ENCODE measurements at regions not wholly inside any gene's neighbourhood (a gene's known extent, or its start where the extent isn't known, plus 50 kb on each side); places are given as distances from the start of the nearest gene placed in this dataset.

DNA sequence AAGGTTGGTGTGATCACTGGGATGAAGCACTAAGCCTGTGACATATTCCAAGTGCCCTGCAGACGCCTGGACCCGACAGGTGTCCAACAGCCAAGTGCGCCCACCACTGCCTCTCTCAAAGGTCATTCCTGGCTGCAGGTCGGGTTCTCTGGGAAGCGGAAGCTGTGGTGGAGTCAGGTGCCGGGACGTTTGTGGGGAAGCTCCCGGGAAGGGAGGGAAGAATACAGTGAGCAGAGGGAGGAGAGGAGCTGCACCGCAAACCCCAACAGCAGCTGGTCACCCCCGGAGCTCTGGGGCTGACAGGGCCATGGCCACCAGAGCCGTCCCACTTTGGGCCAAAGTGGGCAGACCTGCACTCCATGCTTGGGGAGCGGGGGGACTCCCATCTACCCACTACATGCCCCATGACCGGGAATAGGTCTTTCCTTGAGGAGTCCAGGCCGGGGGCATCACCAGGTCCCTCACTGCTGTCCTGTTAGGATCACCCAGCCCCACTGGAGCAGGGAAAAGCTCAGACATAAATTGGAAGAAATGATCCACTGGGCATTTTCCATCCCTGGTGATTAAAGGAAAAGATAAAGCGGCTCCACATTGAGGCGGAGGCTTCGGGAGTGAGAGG lies 84.5 kb upstream of the PPP2R2D start:
- Histone ChIP-seq H3K9me3 (ENCODE audit: low read length) (no peaks in the 10 kb centered on the region), H3K4me2 (ENCODE audit: low read depth, low read length) (no peak overlapping the region), H3K79me2 (ENCODE audit: insufficient read depth, low read length) (no peaks in the 10 kb centered on the region), H3K4me1 (ENCODE audit: insufficient read depth, low read length) (peaks cover 21% of the 10 kb centered on the region), H2AFZ (ENCODE audit: low read length) (no peak overlapping the region), H3K27me3 (ENCODE audit: control insufficient read depth in 1 of 2, insufficient read depth in 2 of 2, low read length in 2 of 2) (peaks cover 0 to 32% of the 10 kb centered on the region in 2 experiments; a peak in 4 of 5 replicates), H3K36me3 (replicated peaks in 1 of 2; ENCODE audit: control insufficient read depth in 1 of 2, insufficient read depth in 2 of 2, low read length in 2 of 2) (no peaks in the 10 kb centered on the region), H3K9ac (ENCODE audit: insufficient read depth, low read depth, low read length) (no peak overlapping the region), H3K27ac (ENCODE audit: extremely low read length, insufficient read depth, low read length) (no peak overlapping the region), H4K20me1 (ENCODE audit: insufficient read depth, low read length) (no peaks in the 10 kb centered on the region), H3K4me3 (replicated peaks in 1 of 3; ENCODE audit: insufficient read depth in 1 of 3, low read depth in 2 of 3, low read length in 3 of 3) (no peak overlapping the region)
- no peak for FAIRE-seq
- 9% methylated on average over 12 of the region's 17 CpGs for WGBS (ENCODE audit: low lambda C conversion rate)
- in situ Hi-C loops (cut with HindIII; ENCODE audit: extremely low pct_ligation_motif_present, low pct_unique_long_range_greater_than_20kb): no loop called here
- ChIA-PET POLR2A (no interaction called here), CTCF (ENCODE audit: low intra/inter-chr PET ratio, low total read pairs) (no interaction called here)
- intact Hi-C loops (cut with micrococcal nuclease; ENCODE audit: unreplicated experiment): no loop called here
- TF ChIP-seq SP4 (CRISPR knock-in tag; IDR thresholded peaks at IDR 0.05) (no peak), PRPF4 (IDR thresholded peaks at IDR 0.05; ENCODE audit: low read depth, low read length, poor library complexity, severe bottlenecking) (no peak), CCAR2 (optimal IDR thresholded peaks at IDR 0.05; ENCODE audit: low read depth, low read length) (no peak), RELA (CRISPR knock-in tag; IDR thresholded peaks at IDR 0.05) (no peak), ZNF10 (CRISPR knock-in tag; IDR thresholded peaks at IDR 0.05; ENCODE audit: borderline replicate concordance, low read depth) (no peak), ZNF550 (CRISPR knock-in tag; IDR thresholded peaks at IDR 0.05; ENCODE audit: borderline replicate concordance) (no peak), EED (CRISPR knock-in tag; IDR thresholded peaks at IDR 0.05) (no peak), FOXK2 (IDR thresholded peaks at IDR 0.05) (no peak), ZNF138 (CRISPR knock-in tag; IDR thresholded peaks at IDR 0.05; ENCODE audit: low read depth) (no peak), AKAP8 (CRISPR knock-in tag; IDR thresholded peaks at IDR 0.05) (no peak), ZNF354B (CRISPR knock-in tag; IDR thresholded peaks at IDR 0.05) (no peak)
- TF ChIP-seq, protein P1, sequence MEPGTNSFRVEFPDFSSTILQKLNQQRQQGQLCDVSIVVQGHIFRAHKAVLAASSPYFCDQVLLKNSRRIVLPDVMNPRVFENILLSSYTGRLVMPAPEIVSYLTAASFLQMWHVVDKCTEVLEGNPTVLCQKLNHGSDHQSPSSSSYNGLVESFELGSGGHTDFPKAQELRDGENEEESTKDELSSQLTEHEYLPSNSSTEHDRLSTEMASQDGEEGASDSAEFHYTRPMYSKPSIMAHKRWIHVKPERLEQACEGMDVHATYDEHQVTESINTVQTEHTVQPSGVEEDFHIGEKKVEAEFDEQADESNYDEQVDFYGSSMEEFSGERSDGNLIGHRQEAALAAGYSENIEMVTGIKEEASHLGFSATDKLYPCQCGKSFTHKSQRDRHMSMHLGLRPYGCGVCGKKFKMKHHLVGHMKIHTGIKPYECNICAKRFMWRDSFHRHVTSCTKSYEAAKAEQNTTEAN (CRISPR knock-in tag; conservative IDR thresholded peaks at IDR 0.05): no peak
- TF ChIP-seq, protein P2, sequence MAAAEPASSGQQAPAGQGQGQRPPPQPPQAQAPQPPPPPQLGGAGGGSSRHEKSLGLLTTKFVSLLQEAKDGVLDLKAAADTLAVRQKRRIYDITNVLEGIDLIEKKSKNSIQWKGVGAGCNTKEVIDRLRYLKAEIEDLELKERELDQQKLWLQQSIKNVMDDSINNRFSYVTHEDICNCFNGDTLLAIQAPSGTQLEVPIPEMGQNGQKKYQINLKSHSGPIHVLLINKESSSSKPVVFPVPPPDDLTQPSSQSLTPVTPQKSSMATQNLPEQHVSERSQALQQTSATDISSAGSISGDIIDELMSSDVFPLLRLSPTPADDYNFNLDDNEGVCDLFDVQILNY (CRISPR knock-in tag; conservative IDR thresholded peaks at IDR 0.05): no peak
- TF ChIP-seq, protein P3, sequence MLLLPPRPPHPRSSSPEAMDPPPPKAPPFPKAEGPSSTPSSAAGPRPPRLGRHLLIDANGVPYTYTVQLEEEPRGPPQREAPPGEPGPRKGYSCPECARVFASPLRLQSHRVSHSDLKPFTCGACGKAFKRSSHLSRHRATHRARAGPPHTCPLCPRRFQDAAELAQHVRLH (CRISPR knock-in tag; IDR thresholded peaks at IDR 0.05; ENCODE audit: borderline replicate concordance, low read depth): no peak
- no peak for ATAC-seq
- BruUV-seq (replicated peaks): no TSS peak
- no peak for DNase-seq (ENCODE audit: low spot score)
